ENCODE measurements at regions not wholly inside any gene's neighbourhood (a gene's known extent, or its start where the extent isn't known, plus 50 kb on each side); places are given as distances from the start of the nearest gene placed in this dataset.

DNA sequence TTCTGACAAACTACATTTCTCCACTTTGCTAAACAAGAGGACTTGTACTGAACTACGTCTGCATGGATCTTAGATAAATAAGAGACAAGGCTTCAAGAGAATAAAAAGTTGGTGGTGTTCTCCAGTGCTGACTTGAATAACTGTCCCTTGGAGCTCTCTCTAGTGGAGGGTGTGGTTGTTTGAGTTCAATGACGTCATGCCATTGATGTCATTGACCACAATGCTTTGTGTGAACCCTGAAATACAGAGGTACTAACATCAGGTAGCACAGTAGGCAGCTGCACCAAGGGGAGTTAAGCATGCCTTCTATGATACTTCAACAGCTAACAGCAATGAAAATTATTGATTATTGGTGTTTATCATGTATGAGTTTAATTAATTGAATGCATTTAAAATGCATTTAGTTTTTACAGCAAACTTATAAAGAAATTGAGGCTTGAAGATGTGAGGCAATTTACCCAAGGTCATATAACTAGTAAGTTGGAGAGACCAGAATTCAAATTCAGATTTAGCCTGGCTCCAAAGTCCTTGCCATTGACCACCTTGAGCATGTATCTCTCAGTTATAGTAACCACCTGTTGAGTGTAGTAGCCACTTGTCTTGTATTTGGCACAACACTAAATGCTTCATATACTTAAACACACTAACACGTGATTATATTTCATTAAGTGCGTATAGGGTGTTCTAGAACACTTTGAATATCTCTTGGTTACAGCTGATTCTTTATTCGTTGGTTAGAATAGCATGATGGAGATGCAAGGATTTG, 126.0 kb upstream of the ANKRD28 start:
- no peak overlapping the region for H3K4me3 Mint-ChIP-seq
- Histone ChIP-seq H4K20me1 (ENCODE audit: insufficient read depth, low read length) (no peaks in the 10 kb centered on the region), H3K27me3 (ENCODE audit: control insufficient read depth in 2 of 2, insufficient read depth in 2 of 2, low read length in 2 of 2) (no peaks in the 10 kb centered on the region), H3K9ac (ENCODE audit: insufficient read depth, low read length, poor library complexity, severe bottlenecking) (no peak overlapping the region), H3K36me3 (replicated peaks in 1 of 2; ENCODE audit: control insufficient read depth in 1 of 2, insufficient read depth in 2 of 2, low read length in 2 of 2) (no peaks in the 10 kb centered on the region), H3K79me2 (ENCODE audit: insufficient read depth, low read length) (no peaks in the 10 kb centered on the region), H3K27ac (ENCODE audit: low read depth in 1 of 2, low read length in 2 of 2) (no peak overlapping the region), H3K9me3 (replicated peaks in 1 of 2; ENCODE audit: control insufficient read depth in 1 of 2, insufficient read depth in 1 of 2, low read length in 2 of 2) (no peaks in the 10 kb centered on the region), H3K4me3 (replicated peaks in 1 of 3; ENCODE audit: low read depth in 2 of 3, low read length in 3 of 3) (no peak overlapping the region), H3K4me1 (ENCODE audit: control insufficient read depth in 1 of 2, insufficient read depth in 2 of 2, low read length in 2 of 2) (no peaks in the 10 kb centered on the region), H2AFZ (ENCODE audit: insufficient read depth, low read depth, low read length, poor library complexity, severe bottlenecking) (no peak overlapping the region), H3K4me2 (replicated peaks; ENCODE audit: extremely low read depth, low read length, poor library complexity, severe bottlenecking) (no peak overlapping the region)
- TF ChIP-seq, protein P1, sequence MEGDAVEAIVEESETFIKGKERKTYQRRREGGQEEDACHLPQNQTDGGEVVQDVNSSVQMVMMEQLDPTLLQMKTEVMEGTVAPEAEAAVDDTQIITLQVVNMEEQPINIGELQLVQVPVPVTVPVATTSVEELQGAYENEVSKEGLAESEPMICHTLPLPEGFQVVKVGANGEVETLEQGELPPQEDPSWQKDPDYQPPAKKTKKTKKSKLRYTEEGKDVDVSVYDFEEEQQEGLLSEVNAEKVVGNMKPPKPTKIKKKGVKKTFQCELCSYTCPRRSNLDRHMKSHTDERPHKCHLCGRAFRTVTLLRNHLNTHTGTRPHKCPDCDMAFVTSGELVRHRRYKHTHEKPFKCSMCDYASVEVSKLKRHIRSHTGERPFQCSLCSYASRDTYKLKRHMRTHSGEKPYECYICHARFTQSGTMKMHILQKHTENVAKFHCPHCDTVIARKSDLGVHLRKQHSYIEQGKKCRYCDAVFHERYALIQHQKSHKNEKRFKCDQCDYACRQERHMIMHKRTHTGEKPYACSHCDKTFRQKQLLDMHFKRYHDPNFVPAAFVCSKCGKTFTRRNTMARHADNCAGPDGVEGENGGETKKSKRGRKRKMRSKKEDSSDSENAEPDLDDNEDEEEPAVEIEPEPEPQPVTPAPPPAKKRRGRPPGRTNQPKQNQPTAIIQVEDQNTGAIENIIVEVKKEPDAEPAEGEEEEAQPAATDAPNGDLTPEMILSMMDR (IDR thresholded peaks at IDR 0.05): no peak
- intact Hi-C loops (cut with micrococcal nuclease): no loop called here
- H3K36me3 Mint-ChIP-seq: no peaks in the 10 kb centered on the region
- DNase-seq: no peak
- H3K4me1 Mint-ChIP-seq: no peaks in the 10 kb centered on the region
- H3K27ac Mint-ChIP-seq: no peak overlapping the region
- 73% methylated on average over 3 of the region's 5 CpGs for WGBS (ENCODE audit: insufficient coverage)
- peaks cover 0 to 4% (median 0%) of the 10 kb centered on the region in 3 donors for H3K27me3 Mint-ChIP-seq (ENCODE audit: low read depth in 3 of 3)
- peaks cover 0 to 2% (median 0%) of the 10 kb centered on the region in 7 donors for H3K9me3 Mint-ChIP-seq

DNA sequence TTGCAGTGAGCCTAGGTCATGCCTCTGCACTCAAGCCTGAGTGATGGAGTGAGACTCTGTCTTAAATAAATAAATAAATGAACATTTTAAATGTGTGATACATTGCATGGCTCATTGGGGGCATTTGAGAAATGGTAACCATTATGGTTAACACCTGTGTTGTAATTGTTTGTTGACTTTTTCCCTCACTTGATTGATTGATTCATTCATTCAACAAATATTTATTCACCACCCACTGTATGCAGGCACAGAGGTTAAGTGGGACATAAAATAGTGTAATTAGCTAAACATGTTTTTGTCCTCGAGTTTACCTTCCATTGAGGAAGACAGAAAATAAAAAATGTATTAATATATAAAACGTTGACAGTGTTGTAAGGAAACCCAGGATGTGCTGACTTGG, 127.1 kb upstream of the ANKRD28 start:
- intact Hi-C loops (cut with micrococcal nuclease): no loop called here
- H3K4me3 Mint-ChIP-seq: no peak overlapping the region
- H3K9me3 ChIP-seq (replicated peaks in 1 of 2; ENCODE audit: control insufficient read depth in 1 of 2, insufficient read depth in 1 of 2, low read length in 2 of 2): no peaks in the 10 kb centered on the region
- H2AFZ ChIP-seq (ENCODE audit: insufficient read depth, low read depth, low read length, poor library complexity, severe bottlenecking): no peak overlapping the region
- H3K27ac Mint-ChIP-seq: no peak overlapping the region
- TF ChIP-seq, protein P1 (IDR thresholded peaks at IDR 0.05): no peak
- no peak overlapping the region for H3K4me2 ChIP-seq (replicated peaks; ENCODE audit: extremely low read depth, low read length, poor library complexity, severe bottlenecking)
- no peaks in the 10 kb centered on the region for H4K20me1 ChIP-seq (ENCODE audit: insufficient read depth, low read length)
- H3K27me3 ChIP-seq (ENCODE audit: control insufficient read depth in 2 of 2, insufficient read depth in 2 of 2, low read length in 2 of 2): no peaks in the 10 kb centered on the region
- DNase-seq: no peak
- no peak overlapping the region for H3K27ac ChIP-seq (ENCODE audit: low read depth in 1 of 2, low read length in 2 of 2)
- H3K79me2 ChIP-seq (ENCODE audit: insufficient read depth, low read length): no peaks in the 10 kb centered on the region
- no peaks in the 10 kb centered on the region for H3K36me3 Mint-ChIP-seq
- H3K27me3 Mint-ChIP-seq (ENCODE audit: low read depth in 3 of 3): peaks cover 0 to 5% (median 4%) of the 10 kb centered on the region in 3 donors
- H3K4me1 ChIP-seq (ENCODE audit: control insufficient read depth in 1 of 2, insufficient read depth in 2 of 2, low read length in 2 of 2): no peaks in the 10 kb centered on the region
- no peaks in the 10 kb centered on the region for H3K36me3 ChIP-seq (replicated peaks in 1 of 2; ENCODE audit: control insufficient read depth in 1 of 2, insufficient read depth in 2 of 2, low read length in 2 of 2)
- no peak overlapping the region for H3K4me3 ChIP-seq (replicated peaks in 1 of 3; ENCODE audit: low read depth in 2 of 3, low read length in 3 of 3)
- WGBS (ENCODE audit: insufficient coverage): 100% methylated on average over 1 of the region's 2 CpGs
- H3K9me3 Mint-ChIP-seq: peaks cover 0 to 2% (median 0%) of the 10 kb centered on the region in 7 donors
- H3K9ac ChIP-seq (ENCODE audit: insufficient read depth, low read length, poor library complexity, severe bottlenecking): no peak overlapping the region
- H3K4me1 Mint-ChIP-seq: no peaks in the 10 kb centered on the region

Data from CD14-positive monocyte (primary cell).